A673 (cell line): ENCODE measurements at regions not wholly inside any gene's neighbourhood (a gene's known extent, or its start where the extent isn't known, plus 50 kb on each side); places are given as distances from the start of the nearest gene placed in this dataset.

ENCODE experiments used
- CTCF ChIP-seq: fragments of 300-800, 200-600 bp; sonication (generic); conservative IDR thresholded peaks from 2 replicates; pipeline ENCODE4 v1.5.1; 2017; ENCODE audit warnings: low read depth, mild to moderate bottlenecking, antibody characterized with exemption, low read length, moderate library complexity, mixed read lengths
- EZH2 ChIP-seq: fragments of 200-600 bp; sonication (generic); IDR thresholded peaks from 2 replicates; pipeline ENCODE4 v1.6.1; 2017; ENCODE audit warnings: borderline replicate concordance, low read depth, mild to moderate bottlenecking, mixed read lengths, antibody characterized with exemption, low read length; ENCODE audit not compliant: poor library complexity, severe bottlenecking

GRCh38 chr4:124555959-124556358 lies 156.6 kb downstream of the ANKRD50 start:
- TF ChIP-seq CTCF = no peak
- no peak for TF ChIP-seq EZH2
